ENCODE measurements at regions not wholly inside any gene's neighbourhood (a gene's known extent, or its start where the extent isn't known, plus 50 kb on each side); places are given as distances from the start of the nearest gene placed in this dataset.

- no peak for TF ChIP-seq CTCF (IDR thresholded peaks at IDR 0.05)
- peaks cover 8% of the 10 kb centered on the region for H3K9me3 Mint-ChIP-seq
- Histone ChIP-seq H3K27me3 (ENCODE audit: control insufficient read depth in 1 of 2, insufficient read depth in 2 of 2, low read length in 2 of 2) (no peaks in the 10 kb centered on the region), H3K9me3 (ENCODE audit: control insufficient read depth in 1 of 2, insufficient read depth in 1 of 2, low read length in 2 of 2) (peaks cover 15 to 22% of the 10 kb centered on the region in 2 experiments), H3K36me3 (ENCODE audit: insufficient read depth, low read length) (no peaks in the 10 kb centered on the region), H3K4me1 (ENCODE audit: insufficient read depth, low read length) (peaks cover 6% of the 10 kb centered on the region), H3K4me3 (ENCODE audit: low read length) (no peak overlapping the region), H3K27ac (ENCODE audit: low read depth in 1 of 2, low read length in 2 of 2) (no peak overlapping the region)
- H3K4me1 Mint-ChIP-seq (ENCODE audit: low read depth): peaks cover 14% of the 10 kb centered on the region
- intact Hi-C loops (cut with DNase I, micrococcal nuclease): no loop called here
- no peak overlapping the region for H3K4me3 Mint-ChIP-seq
- ChIA-PET POLR2A (interaction anchor here (0.7 kb wide), 1 partner anchor 223 kb away, joined by 3 read pairs; the partner anchor contains the start of gene RAP1B), CTCF (interaction anchor here (0.7 kb wide), 1 partner anchor 420 kb away, joined by 3 read pairs; no protein-coding TSS in a partner anchor)
- H3K27me3 Mint-ChIP-seq: no peaks in the 10 kb centered on the region
- H3K36me3 Mint-ChIP-seq (ENCODE audit: low read depth): no peaks in the 10 kb centered on the region
- DNase-seq (no peak), ATAC-seq (ENCODE audit: poor library complexity) (no peak)
- H3K27ac Mint-ChIP-seq: no peak overlapping the region
These were observed 55.2 kb upstream of the MDM1 start for GRCh38 chr12:68387338-68387737.

DNA sequence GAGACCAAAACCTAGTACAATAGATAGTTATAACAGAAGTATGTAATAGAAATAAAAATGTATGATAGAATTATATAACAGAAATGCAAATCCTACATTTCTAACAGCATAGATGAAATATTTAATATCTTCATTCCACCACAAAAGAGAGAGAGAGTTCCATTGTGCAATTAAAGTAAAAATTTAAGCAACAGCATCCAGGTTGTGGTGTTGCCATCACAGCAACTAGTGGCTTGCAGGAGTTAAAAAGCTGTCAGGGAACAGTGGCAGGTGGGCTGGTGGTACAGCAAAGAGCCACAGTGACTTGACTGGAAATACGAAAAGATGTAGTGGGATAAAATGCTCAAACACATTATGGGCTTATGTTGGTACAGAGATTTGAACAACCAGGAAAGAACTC is 57.1 kb upstream of the MDM1 start:
- no peaks in the 10 kb centered on the region for H3K4me1 ChIP-seq (ENCODE audit: insufficient read depth, low read length)

GRCh38 chr12:68391937-68392336 is 59.8 kb upstream of the MDM1 start:
- Mint-ChIP-seq H3K27me3 (no peaks in the 10 kb centered on the region), H3K4me1 (ENCODE audit: low read depth) (peaks cover 9% of the 10 kb centered on the region), H3K4me3 (no peak overlapping the region), H3K36me3 (ENCODE audit: low read depth) (no peaks in the 10 kb centered on the region), H3K9me3 (peaks cover 5% of the 10 kb centered on the region), H3K27ac (no peak overlapping the region)
- no peak for TF ChIP-seq CTCF (IDR thresholded peaks at IDR 0.05)
- ChIA-PET CTCF (no interaction called here), POLR2A (interaction anchor here (1.5 kb wide), 1 partner anchor 26 kb away, joined by 4 read pairs; no protein-coding TSS in a partner anchor)
- DNase-seq (no peak), ATAC-seq (ENCODE audit: poor library complexity) (no peak)
- H3K9me3 ChIP-seq (ENCODE audit: control insufficient read depth in 1 of 2, insufficient read depth in 1 of 2, low read length in 2 of 2): peaks cover 5 to 9% of the 10 kb centered on the region in 2 experiments
- H3K27me3 ChIP-seq (ENCODE audit: control insufficient read depth in 1 of 2, insufficient read depth in 2 of 2, low read length in 2 of 2): no peaks in the 10 kb centered on the region
- H3K4me1 ChIP-seq (ENCODE audit: insufficient read depth, low read length): no peaks in the 10 kb centered on the region
- no peak overlapping the region for H3K27ac ChIP-seq (ENCODE audit: low read depth in 1 of 2, low read length in 2 of 2)
- no peaks in the 10 kb centered on the region for H3K36me3 ChIP-seq (ENCODE audit: insufficient read depth, low read length)
- no peak overlapping the region for H3K4me3 ChIP-seq (ENCODE audit: low read length)
- intact Hi-C loops (cut with DNase I, micrococcal nuclease): no loop called here

More for the DNA sequence above, 57.1 kb upstream of the MDM1 start:
- H3K36me3 Mint-ChIP-seq (ENCODE audit: low read depth): no peaks in the 10 kb centered on the region
- H3K4me1 Mint-ChIP-seq (ENCODE audit: low read depth): peaks cover 14% of the 10 kb centered on the region
- no peak overlapping the region for H3K4me3 Mint-ChIP-seq
- H3K27ac Mint-ChIP-seq: no peak overlapping the region
- Histone ChIP-seq H3K27me3 (ENCODE audit: control insufficient read depth in 1 of 2, insufficient read depth in 2 of 2, low read length in 2 of 2) (no peaks in the 10 kb centered on the region), H3K9me3 (ENCODE audit: control insufficient read depth in 1 of 2, insufficient read depth in 1 of 2, low read length in 2 of 2) (peaks cover 5 to 9% of the 10 kb centered on the region in 2 experiments), H3K4me3 (ENCODE audit: low read length) (no peak overlapping the region), H3K36me3 (ENCODE audit: insufficient read depth, low read length) (no peaks in the 10 kb centered on the region), H3K27ac (ENCODE audit: low read depth in 1 of 2, low read length in 2 of 2) (no peak overlapping the region)
- ChIA-PET POLR2A (no interaction called here), CTCF (no interaction called here)
- intact Hi-C loops (cut with DNase I, micrococcal nuclease): no loop called here
- ATAC-seq (ENCODE audit: poor library complexity): no peak
- no peak for DNase-seq
- no peaks in the 10 kb centered on the region for H3K27me3 Mint-ChIP-seq
- TF ChIP-seq CTCF (IDR thresholded peaks at IDR 0.05): no peak
- H3K9me3 Mint-ChIP-seq: peaks cover 5% of the 10 kb centered on the region

All from CD4-positive, alpha-beta T cell (primary cell).